PC-9 (cell line): ENCODE measurements at regions not wholly inside any gene's neighbourhood (a gene's known extent, or its start where the extent isn't known, plus 50 kb on each side); places are given as distances from the start of the nearest gene placed in this dataset.
A peak's percentile ranks its signal among the peaks of the same experiment; 100 is the strongest.

Experiments used
- BruUV-seq: library from RNA; stranded (reverse); fragments of 400-500 nt; replicated peaks from 2 replicates; lab custom pipeline; 2021; lab: Mats Ljungman, UMichigan
- CTCF ChIA-PET: fragments of 300-600 bp; sonication (Branson Sonifier 250); formaldehyde crosslinking; loops from one replicate; lab custom pipeline; 2022; ENCODE audit warnings: antibody characterized with exemption; lab: Charles Lee
- POLR2A ChIA-PET: fragments of 300-600 bp; sonication (Branson Sonifier 250); formaldehyde crosslinking; loops from one replicate; lab custom pipeline; 2022; ENCODE audit warnings: antibody characterized with exemption; ENCODE audit not compliant: unreplicated experiment; lab: Charles Lee
- DNase-seq, 2 experiments: peaks; one replicate each; pipeline versions ENCODE4 v3.0.0 to v3.0.0-alpha.2; 2015 to 2022; ENCODE audit warnings: mixed read lengths in 1 of 2
- H2AFZ ChIP-seq: fragments of 200-600 bp; sonication (generic); 2 replicates; pipeline ENCODE4 v1.8.1; 2017; ENCODE audit warnings: antibody characterized with exemption
- H3F3A ChIP-seq: fragments of 200-600 bp; sonication (generic); 2 replicates; pipeline ENCODE4 v1.8.1; 2017; ENCODE audit warnings: antibody characterized with exemption, mild to moderate bottlenecking, low read depth; ENCODE audit not compliant: insufficient read depth
- H3K27ac ChIP-seq: fragments of 200-600 bp; sonication (generic); 2 replicates; pipeline ENCODE4 v1.6.1; 2016; ENCODE audit warnings: mixed run types
- H3K27me3 ChIP-seq: fragments of 200-600 bp; sonication (generic); 2 replicates; pipeline ENCODE4 v1.6.1; 2016; ENCODE audit warnings: low read depth, mixed run types; ENCODE audit not compliant: insufficient read depth
- H3K36me3 ChIP-seq: fragments of 200-600 bp; sonication (generic); 2 replicates; pipeline ENCODE4 v1.6.1; 2016; ENCODE audit warnings: low read depth, mixed run types
- H3K4me1 ChIP-seq: fragments of 200-600 bp; sonication (generic); replicated peaks from 2 replicates; pipeline ENCODE4 v1.6.1; 2016; ENCODE audit warnings: mixed run types; ENCODE audit not compliant: insufficient read depth
- H3K4me2 ChIP-seq: fragments of 200-600 bp; sonication (generic); 2 replicates; pipeline ENCODE4 v1.6.1; 2017; ENCODE audit warnings: mixed run types
- H3K4me3 ChIP-seq: fragments of 200-600 bp; sonication (generic); 2 replicates; pipeline ENCODE4 v1.6.1; 2016; ENCODE audit warnings: mixed run types
- H3K79me2 ChIP-seq: fragments of 200-600 bp; sonication (generic); 2 replicates; pipeline ENCODE4 v1.6.1; 2017; ENCODE audit warnings: low read depth, mixed run types
- H3K9me2 ChIP-seq: fragments of 200-600 bp; sonication (generic); 2 replicates; pipeline ENCODE4 v1.8.1; 2017; ENCODE audit warnings: mild to moderate bottlenecking; ENCODE audit not compliant: insufficient read depth
- H3K9me3 ChIP-seq: fragments of 200-600 bp; sonication (generic); 2 replicates; pipeline ENCODE4 v1.8.1; 2016; ENCODE audit warnings: low read depth; ENCODE audit not compliant: insufficient read depth
- H4K20me1 ChIP-seq: fragments of 200-600 bp; sonication (generic); 2 replicates; pipeline ENCODE4 v1.8.1; 2017; ENCODE audit not compliant: insufficient read depth
- CTCF ChIP-seq: fragments of 200-600 bp; sonication (generic); conservative IDR thresholded peaks from 2 replicates; pipeline ENCODE4 v1.6.1; 2017; ENCODE audit warnings: mixed run types, antibody characterized with exemption, mild to moderate bottlenecking, moderate library complexity
- EZH2 ChIP-seq: fragments of 200-600 bp; sonication (generic); IDR thresholded peaks from 2 replicates; pipeline ENCODE4 v1.8.0; 2017; ENCODE audit warnings: antibody characterized with exemption, low read depth
- intact Hi-C: fragments of 100-400 bp; cut with micrococcal nuclease; formaldehyde crosslinking; loops from one replicate; pipeline ENCODE4 v1.10.0; 2022; ENCODE audit not compliant: unreplicated experiment

GRCh38 chr5:109533751-109534272 is 124.0 kb upstream of the PJA2 start:
- H3K27ac ChIP-seq = no peak overlapping the region
- no peaks in the 10 kb centered on the region for H3K9me3 ChIP-seq
- H3K36me3 ChIP-seq = no peaks in the 10 kb centered on the region
- ChIA-PET CTCF (no interaction called here), POLR2A (no interaction called here)
- no peak for DNase-seq
- no peaks in the 10 kb centered on the region for H3K9me2 ChIP-seq
- no peaks in the 10 kb centered on the region for H3K79me2 ChIP-seq
- H3K4me3 ChIP-seq = no peak overlapping the region
- H3F3A ChIP-seq = no peaks in the 10 kb centered on the region
- H2AFZ ChIP-seq = no peak overlapping the region
- no TSS peak for BruUV-seq
- no peaks in the 10 kb centered on the region for H3K27me3 ChIP-seq
- intact Hi-C loops = no loop called here
- no peak for TF ChIP-seq CTCF
- no peak for TF ChIP-seq EZH2
- no peaks in the 10 kb centered on the region for H3K4me1 ChIP-seq
- no peaks in the 10 kb centered on the region for H4K20me1 ChIP-seq
- H3K4me2 ChIP-seq = 0 out of 2 replicates have a peak overlapping the region, but pooled peaks have one; percentile 5

GRCh38 chr5:109532773-109533364 is 123.1 kb upstream of the PJA2 start:
- Histone ChIP-seq H3K9me3 (no peaks in the 10 kb centered on the region), H3K9me2 (no peaks in the 10 kb centered on the region), H2AFZ (0 out of 2 replicates have a peak overlapping the region, but pooled peaks have one; percentile 39), H4K20me1 (no peaks in the 10 kb centered on the region), H3K4me2 (0 out of 2 replicates have a peak overlapping the region, but pooled peaks have one; percentile 19), H3K27me3 (no peaks in the 10 kb centered on the region), H3K4me3 (no peak overlapping the region), H3K27ac (no peak overlapping the region), H3K4me1 (no peaks in the 10 kb centered on the region), H3K36me3 (no peaks in the 10 kb centered on the region), H3K79me2 (no peaks in the 10 kb centered on the region), H3F3A (no peaks in the 10 kb centered on the region)
- DNase-seq = no peak
- ChIA-PET CTCF (no interaction called here), POLR2A (no interaction called here)
- no TSS peak for BruUV-seq
- TF ChIP-seq CTCF = no peak
- TF ChIP-seq EZH2 = no peak
- intact Hi-C loops = no loop called here

- no TSS peak for BruUV-seq
- no peaks in the 10 kb centered on the region for H3K9me3 ChIP-seq
- H3K27ac ChIP-seq = no peak overlapping the region
- intact Hi-C loops = no loop called here
- H3K36me3 ChIP-seq = no peaks in the 10 kb centered on the region
- no peaks in the 10 kb centered on the region for H3K79me2 ChIP-seq
- no peaks in the 10 kb centered on the region for H4K20me1 ChIP-seq
- ChIA-PET POLR2A (no interaction called here), CTCF (no interaction called here)
- H3F3A ChIP-seq = no peaks in the 10 kb centered on the region
- H3K27me3 ChIP-seq = no peaks in the 10 kb centered on the region
- H3K4me2 ChIP-seq = no peak overlapping the region
- H2AFZ ChIP-seq = no peak overlapping the region
- no peaks in the 10 kb centered on the region; the same call in 1 of the 2 replicates for H3K9me2 ChIP-seq
- DNase-seq = no peak
- TF ChIP-seq EZH2 (no peak), CTCF (no peak)
- H3K4me1 ChIP-seq = no peaks in the 10 kb centered on the region
- no peak overlapping the region for H3K4me3 ChIP-seq
These were observed 121.5 kb upstream of the PJA2 start for GRCh38 chr5:109531262-109531661.
